Neuronal stem cell (in vitro differentiated cells): ENCODE measurements at regions not wholly inside any gene's neighbourhood (a gene's known extent, or its start where the extent isn't known, plus 50 kb on each side); places are given as distances from the start of the nearest gene placed in this dataset.

Source experiments
- DNase-seq: peaks from one replicate; pipeline ENCODE4 v3.0.0-alpha.2; 2013; ENCODE audit warnings: low spot score
- H2AFZ ChIP-seq: one replicate; pipeline ENCODE4 v1.6.1; 2013; ENCODE audit warnings: mild to moderate bottlenecking, low read length, inconsistent platforms
- H2AK5ac ChIP-seq: 2 replicates; pipeline ENCODE4 v1.6.1; 2013; ENCODE audit warnings: low read depth, mild to moderate bottlenecking, inconsistent platforms, low read length, moderate library complexity, mixed read lengths
- H2BK120ac ChIP-seq: 2 replicates; pipeline ENCODE4 v1.6.1; 2013; ENCODE audit warnings: low read depth, mild to moderate bottlenecking, inconsistent platforms, low read length, moderate library complexity, mixed read lengths
- H2BK12ac ChIP-seq: one replicate; pipeline ENCODE4 v1.6.1; 2013; ENCODE audit warnings: low read length, inconsistent platforms
- H2BK15ac ChIP-seq: 2 replicates; pipeline ENCODE4 v1.6.1; 2013; ENCODE audit warnings: mild to moderate bottlenecking, low read length, inconsistent platforms, mixed read lengths
- H2BK5ac ChIP-seq: one replicate; pipeline ENCODE4 v1.6.1; 2013; ENCODE audit warnings: inconsistent platforms, mild to moderate bottlenecking, low read length, moderate library complexity
- H3K14ac ChIP-seq: one replicate; pipeline ENCODE4 v1.6.1; 2013; ENCODE audit warnings: low read length, inconsistent platforms
- H3K18ac ChIP-seq: 2 replicates; pipeline ENCODE4 v1.6.1; 2013; ENCODE audit warnings: low read length, inconsistent platforms
- H3K23ac ChIP-seq: 2 replicates; pipeline ENCODE4 v1.6.1; 2013; ENCODE audit warnings: low read depth, mild to moderate bottlenecking, mixed read lengths, low read length, inconsistent platforms; ENCODE audit not compliant: poor library complexity
- H3K27ac ChIP-seq: replicated peaks from 3 replicates; pipeline ENCODE4 v1.5.1; 2013; ENCODE audit warnings: low read length, inconsistent platforms
- H3K27me3 ChIP-seq, 3 experiments: 2 replicates each; pipeline ENCODE4 v1.6.1; 2013; ENCODE audit warnings: low read length in 3 of 3, mild to moderate bottlenecking in 2 of 3, inconsistent platforms in 1 of 3, low read depth in 1 of 3, mixed read lengths in 1 of 3, moderate library complexity in 1 of 3; ENCODE audit not compliant: control insufficient read depth in 3 of 3, insufficient read depth in 3 of 3
- H3K36me3 ChIP-seq, 2 donors: replicated peaks in 1 of 2; 2 replicates each; pipeline ENCODE4 v1.6.1; 2013; ENCODE audit warnings: low read length in 2 of 2; ENCODE audit not compliant: control insufficient read depth in 2 of 2, insufficient read depth in 2 of 2
- H3K4ac ChIP-seq: 2 replicates; pipeline ENCODE4 v1.6.1; 2013; ENCODE audit warnings: inconsistent platforms, mild to moderate bottlenecking, low read length, moderate library complexity
- H3K4me1 ChIP-seq, 2 donors: 1 replicate in 1 of 2; 2 replicates in 1 of 2; pipeline ENCODE4 v1.6.1; 2013; ENCODE audit warnings: low read length in 2 of 2, low read depth in 1 of 2; ENCODE audit not compliant: control insufficient read depth in 2 of 2, insufficient read depth in 1 of 2
- H3K4me2 ChIP-seq: one replicate; pipeline ENCODE4 v1.6.1; 2013; ENCODE audit warnings: mild to moderate bottlenecking, low read length, inconsistent platforms; ENCODE audit not compliant: insufficient read depth, poor library complexity, severe bottlenecking
- H3K4me3 ChIP-seq, 2 donors: 2 replicates each; pipeline ENCODE4 v1.5.1; 2013; ENCODE audit warnings: low read length in 2 of 2, mild to moderate bottlenecking in 2 of 2, inconsistent platforms in 1 of 2, moderate library complexity in 1 of 2
- H3K79me1 ChIP-seq: one replicate; pipeline ENCODE4 v1.6.1; 2013; ENCODE audit warnings: low read depth, mild to moderate bottlenecking, inconsistent platforms, low read length, moderate library complexity
- H3K9ac ChIP-seq: one replicate; pipeline ENCODE4 v1.6.1; 2013; ENCODE audit warnings: mild to moderate bottlenecking, low read depth, low read length, inconsistent platforms; ENCODE audit not compliant: poor library complexity
- H3K9me3 ChIP-seq, 2 donors: replicated peaks in 1 of 2; 2 replicates each; pipeline versions ENCODE3 to v1.6.1; 2013; ENCODE audit warnings: low read length in 2 of 2, mild to moderate bottlenecking in 2 of 2, inconsistent platforms in 1 of 2, low read depth in 1 of 2, mixed read lengths in 1 of 2, moderate library complexity in 1 of 2; ENCODE audit not compliant: control insufficient read depth in 2 of 2, insufficient read depth in 1 of 2
- H4K8ac ChIP-seq: one replicate; pipeline ENCODE4 v1.6.1; 2013; ENCODE audit warnings: low read depth, mild to moderate bottlenecking, inconsistent platforms, low read length, moderate library complexity
- H4K91ac ChIP-seq: one replicate; pipeline ENCODE4 v1.6.1; 2013; ENCODE audit warnings: low read length, low read depth, mild to moderate bottlenecking, inconsistent platforms; ENCODE audit not compliant: poor library complexity
- WGBS, 2 donors: extraction: QIAGEN DNeasy Blood & Tissue Kit; methylation state at CpG; one replicate each; pipeline ENCODE4 v1.1.7; 2013; ENCODE audit warnings: missing lambda C conversion rate in 2 of 2, mixed read lengths in 1 of 2; ENCODE audit not compliant: insufficient read length in 2 of 2, insufficient replicate concordance in 1 of 2; ENCODE audit errors: extremely low coverage in 2 of 2; 5-methylcytosine and 5-hydroxymethylcytosine counted together

DNA sequence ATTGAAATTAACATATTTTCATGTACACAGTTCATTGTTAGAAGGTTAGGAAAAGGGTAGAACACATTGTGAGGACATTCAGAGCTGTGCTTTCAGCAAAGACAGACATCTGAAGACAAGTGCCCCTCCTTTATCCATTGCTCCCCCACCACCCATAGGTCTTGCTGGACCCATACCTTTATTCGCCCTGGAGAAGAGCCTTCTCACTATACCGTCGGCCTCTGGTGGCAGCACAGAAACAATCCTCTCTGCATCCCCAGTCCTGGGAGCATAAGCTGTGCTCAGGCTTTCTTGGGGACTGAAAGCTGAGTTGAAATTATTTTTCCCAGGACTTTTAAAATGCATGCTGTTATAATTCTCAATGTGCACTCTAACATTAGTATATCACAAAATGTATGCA, 372.3 kb downstream of the EPHA7 start:
- H3K4me1 ChIP-seq, result peaks cover 0 to 2% of the 10 kb centered on the region in 2 donors
- no peaks in the 10 kb centered on the region for H3K79me1 ChIP-seq
- no peak overlapping the region for H2AFZ ChIP-seq
- H3K4me3 ChIP-seq, result no peak overlapping the region
- WGBS, 2 donors, result no CpG with 5 or more reads among the region's 3 CpGs
- H2AK5ac ChIP-seq, result no peak overlapping the region
- H2BK12ac ChIP-seq, result no peak overlapping the region
- no peak overlapping the region for H3K4me2 ChIP-seq
- no peak overlapping the region for H2BK5ac ChIP-seq
- H3K23ac ChIP-seq, result no peak overlapping the region
- no peak overlapping the region for H3K18ac ChIP-seq
- H3K36me3 ChIP-seq, result no peaks in the 10 kb centered on the region
- no peak overlapping the region for H2BK15ac ChIP-seq
- no peak overlapping the region for H2BK120ac ChIP-seq
- H3K9me3 ChIP-seq, result no peaks in the 10 kb centered on the region
- no peak overlapping the region for H4K8ac ChIP-seq
- no peak overlapping the region for H3K14ac ChIP-seq
- DNase-seq, result no peak
- H3K27me3 ChIP-seq, result no peaks in the 10 kb centered on the region
- no peak overlapping the region for H3K27ac ChIP-seq
- no peak overlapping the region for H3K9ac ChIP-seq
- H4K91ac ChIP-seq, result no peak overlapping the region
- H3K4ac ChIP-seq, result no peak overlapping the region

DNA sequence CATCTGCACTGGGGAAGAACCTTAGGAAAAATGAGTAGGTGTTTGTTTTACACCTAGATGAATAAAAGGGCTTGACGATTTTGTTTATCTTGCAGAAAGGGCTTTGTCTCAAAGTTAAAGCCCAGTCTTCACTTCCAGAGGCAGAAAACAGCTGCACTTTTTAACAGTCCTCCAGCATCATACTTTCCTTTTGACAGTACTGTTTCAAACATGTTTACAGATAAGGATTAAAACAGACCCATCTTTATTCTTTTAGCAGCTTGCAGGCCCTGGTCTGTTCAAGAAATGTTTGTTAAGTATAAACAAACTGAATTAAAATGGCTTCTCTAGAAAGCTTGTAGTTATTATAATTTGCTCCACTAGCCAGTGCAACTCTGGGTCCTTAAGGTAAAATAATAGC, 374.2 kb downstream of the EPHA7 start:
- Histone ChIP-seq H3K4me2 (no peak overlapping the region), H2AK5ac (no peak overlapping the region), H4K8ac (no peak overlapping the region), H2AFZ (peak overlapping the region; percentile 35), H2BK15ac (no peak overlapping the region), H2BK12ac (no peak overlapping the region), H3K36me3 (no peaks in the 10 kb centered on the region), H3K23ac (no peak overlapping the region), H2BK120ac (no peak overlapping the region), H3K18ac (no peak overlapping the region), H2BK5ac (no peak overlapping the region), H4K91ac (no peak overlapping the region), H3K4me3 (no peak overlapping the region), H3K4ac (no peak overlapping the region), H3K27ac (no peak overlapping the region), H3K79me1 (no peaks in the 10 kb centered on the region), H3K14ac (no peak overlapping the region), H3K4me1 (peaks cover 0 to 2% of the 10 kb centered on the region in 2 donors), H3K9me3 (no peaks in the 10 kb centered on the region), H3K27me3 (no peaks in the 10 kb centered on the region), H3K9ac (no peak overlapping the region)
- WGBS, 2 donors, result no CpG with 5 or more reads among the region's 1 CpG
- DNase-seq, result no peak

DNA sequence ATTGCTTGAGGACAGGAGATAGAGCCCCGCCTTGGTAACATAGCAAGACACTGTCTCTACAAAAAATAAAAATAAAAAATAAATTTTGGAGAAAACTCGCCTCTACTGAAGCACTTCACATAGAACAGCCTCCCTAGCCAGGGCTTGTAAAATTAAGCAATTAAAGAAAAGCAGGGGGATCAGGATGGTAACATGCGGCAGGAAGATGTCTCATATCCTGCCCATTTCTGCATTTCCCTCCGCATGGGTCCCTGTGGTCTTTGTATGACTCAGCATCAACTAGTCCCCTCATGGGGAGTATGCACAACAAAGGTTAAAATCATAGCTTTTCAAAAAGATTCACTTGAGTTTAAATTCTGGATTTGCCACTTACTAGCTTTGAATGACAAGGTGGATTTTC, 379.0 kb downstream of the EPHA7 start:
- Histone ChIP-seq H3K79me1 (no peaks in the 10 kb centered on the region), H3K14ac (no peak overlapping the region), H3K4me2 (no peak overlapping the region), H2AK5ac (no peak overlapping the region), H2BK5ac (no peak overlapping the region), H3K9ac (no peak overlapping the region), H3K4me3 (no peak overlapping the region), H2BK12ac (no peak overlapping the region), H4K8ac (no peak overlapping the region), H3K4me1 (no peaks in the 10 kb centered on the region), H2AFZ (no peak overlapping the region), H3K9me3 (peaks cover 7 to 14% of the 10 kb centered on the region in 2 donors), H4K91ac (no peak overlapping the region), H3K18ac (no peak overlapping the region), H3K23ac (no peak overlapping the region), H2BK120ac (no peak overlapping the region), H3K27me3 (no peaks in the 10 kb centered on the region), H3K4ac (no peak overlapping the region), H3K27ac (no peak overlapping the region), H3K36me3 (no peaks in the 10 kb centered on the region), H2BK15ac (no peak overlapping the region)
- DNase-seq, result no peak
- WGBS, 2 donors, result no CpG with 5 or more reads among the region's 4 CpGs

DNA sequence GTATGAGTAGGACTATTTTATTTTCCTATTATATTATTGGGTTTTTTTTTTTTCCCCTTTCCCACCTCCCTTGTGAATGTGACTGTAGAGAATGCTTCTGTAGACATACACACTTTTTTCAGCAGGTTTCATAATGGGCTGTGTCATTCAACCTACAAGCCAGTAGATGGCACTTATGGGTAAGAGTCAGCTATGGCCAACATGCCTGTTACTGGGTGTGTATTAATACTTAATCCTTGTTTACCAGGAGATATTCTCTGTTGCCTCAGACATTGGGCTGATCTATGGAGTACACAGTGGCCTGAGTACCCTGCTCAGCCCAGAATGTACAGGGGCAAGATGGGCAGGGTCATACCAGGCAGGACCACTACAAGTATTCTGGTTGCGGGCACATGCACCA, 382.5 kb downstream of the EPHA7 start:
- no peak overlapping the region for H2BK12ac ChIP-seq
- no peak overlapping the region for H4K8ac ChIP-seq
- no peaks in the 10 kb centered on the region for H3K4me1 ChIP-seq
- no peaks in the 10 kb centered on the region for H3K27me3 ChIP-seq
- peak overlapping the region in 1 of 2 donors; percentile 56 for H3K4me3 ChIP-seq
- no peak overlapping the region for H3K4ac ChIP-seq
- no CpG with 5 or more reads among the region's 1 CpG for WGBS, 2 donors
- no peak overlapping the region for H2BK120ac ChIP-seq
- H3K79me1 ChIP-seq, result no peaks in the 10 kb centered on the region
- no peak overlapping the region for H2BK5ac ChIP-seq
- DNase-seq, result no peak
- H3K14ac ChIP-seq, result no peak overlapping the region
- H3K27ac ChIP-seq, result no peak overlapping the region
- no peak overlapping the region for H2AK5ac ChIP-seq
- H3K9me3 ChIP-seq, result peaks cover 7 to 14% of the 10 kb centered on the region in 2 donors
- no peak overlapping the region for H3K18ac ChIP-seq
- no peak overlapping the region for H4K91ac ChIP-seq
- no peak overlapping the region for H2BK15ac ChIP-seq
- H3K4me2 ChIP-seq, result no peak overlapping the region
- H2AFZ ChIP-seq, result no peak overlapping the region
- H3K23ac ChIP-seq, result no peak overlapping the region
- no peak overlapping the region for H3K9ac ChIP-seq
- no peaks in the 10 kb centered on the region for H3K36me3 ChIP-seq
